Coronary artery (tissue), 2 donors: ENCODE measurements at regions not wholly inside any gene's neighbourhood (a gene's known extent, or its start where the extent isn't known, plus 50 kb on each side); places are given as distances from the start of the nearest gene placed in this dataset.
"Not testable (repeated sequence)": the region's sequence is repeated elsewhere in the genome, so short reads cannot be mapped to it uniquely, and the experiment has no call there.

ENCODE experiments used
- DNase-seq: peaks from one replicate; pipeline ENCODE4 v3.0.0-alpha.2; 2017; ENCODE audit warnings: low spot score
- H3K27ac ChIP-seq, 2 donors: fragments of 200-600 bp; sonication (generic); one replicate each; pipeline ENCODE4 v1.5.1; 2016 to 2019
- H3K4me3 ChIP-seq: fragments of 200-600 bp; sonication (generic); 2 replicates; pipeline ENCODE4 v1.5.1; 2016; ENCODE audit warnings: mild to moderate bottlenecking, moderate library complexity
- CTCF ChIP-seq: fragments of 200-600 bp; sonication (generic); IDR thresholded peaks from one replicate; pipeline ENCODE4 v1.5.1; 2019; ENCODE audit warnings: antibody characterized with exemption

- no peak overlapping the region for H3K27ac ChIP-seq
- no peak for DNase-seq
- TF ChIP-seq CTCF, result no peak
- H3K4me3 ChIP-seq, result no peak overlapping the region
Observed at GRCh38 chr9:88916894-88917293, 74.4 kb upstream of the S1PR3 start.

- Histone ChIP-seq H3K27ac (no peak overlapping the region), H3K4me3 (no peak overlapping the region)
- no peak for DNase-seq
- TF ChIP-seq CTCF, result no peak
Observed at GRCh38 chr9:88917375-88917774, 73.9 kb upstream of the S1PR3 start.

- H3K27ac ChIP-seq, H3K4me3 ChIP-seq, DNase-seq: not testable (repeated sequence)
Observed at GRCh38 chr9:88918537-88918936, 72.7 kb upstream of the S1PR3 start.

DNA sequence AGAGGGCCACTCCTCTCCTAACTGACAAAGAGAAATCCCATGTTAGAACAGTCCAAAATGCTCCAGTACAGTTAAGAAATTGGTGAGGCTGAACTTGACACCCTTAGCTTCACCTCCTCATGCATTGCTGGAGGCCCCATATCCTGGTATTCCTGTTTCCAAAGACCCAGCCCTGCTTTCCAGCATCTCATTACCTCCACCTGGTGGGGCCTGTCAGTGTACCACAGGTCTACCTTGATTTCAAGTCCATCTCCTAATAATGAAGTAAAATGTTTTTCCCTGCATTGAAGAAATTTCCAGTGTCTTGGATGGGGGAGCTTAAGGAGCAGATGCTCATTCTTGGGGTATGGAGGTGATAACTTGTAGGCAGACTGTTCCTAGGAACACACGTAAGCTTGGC, 70.6 kb upstream of the S1PR3 start:
- no peak overlapping the region for H3K4me3 ChIP-seq
- H3K27ac ChIP-seq, result no peak overlapping the region
- no peak for DNase-seq
- TF ChIP-seq CTCF, result no peak

- Histone ChIP-seq H3K4me3 (no peak overlapping the region), H3K27ac (no peak overlapping the region)
- DNase-seq, result no peak
- TF ChIP-seq CTCF, result no peak
Observed at GRCh38 chr9:88922091-88922490, 69.2 kb upstream of the S1PR3 start.

DNA sequence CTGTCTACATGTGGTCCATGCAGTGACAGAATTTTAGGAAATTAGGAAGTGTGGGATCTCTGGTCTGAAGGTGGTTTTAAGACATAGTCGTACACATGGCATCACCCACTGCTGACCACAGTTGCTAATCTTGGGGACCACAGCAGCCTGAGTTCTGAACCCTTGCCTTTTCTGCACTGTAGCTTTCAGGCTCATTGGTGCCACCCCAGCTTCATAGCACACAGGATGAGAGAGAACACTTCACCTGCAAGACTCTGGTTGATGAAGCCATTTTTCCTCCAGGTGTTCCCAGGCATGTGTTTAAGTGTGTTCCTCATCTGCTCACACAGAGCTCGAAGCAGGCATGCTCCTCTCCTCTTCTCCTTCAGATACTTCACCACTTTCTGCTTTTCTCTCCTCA, 68.2 kb upstream of the S1PR3 start:
- Histone ChIP-seq H3K4me3 (no peak overlapping the region), H3K27ac (no peak overlapping the region)
- DNase-seq, result no peak
- TF ChIP-seq CTCF, result no peak

DNA sequence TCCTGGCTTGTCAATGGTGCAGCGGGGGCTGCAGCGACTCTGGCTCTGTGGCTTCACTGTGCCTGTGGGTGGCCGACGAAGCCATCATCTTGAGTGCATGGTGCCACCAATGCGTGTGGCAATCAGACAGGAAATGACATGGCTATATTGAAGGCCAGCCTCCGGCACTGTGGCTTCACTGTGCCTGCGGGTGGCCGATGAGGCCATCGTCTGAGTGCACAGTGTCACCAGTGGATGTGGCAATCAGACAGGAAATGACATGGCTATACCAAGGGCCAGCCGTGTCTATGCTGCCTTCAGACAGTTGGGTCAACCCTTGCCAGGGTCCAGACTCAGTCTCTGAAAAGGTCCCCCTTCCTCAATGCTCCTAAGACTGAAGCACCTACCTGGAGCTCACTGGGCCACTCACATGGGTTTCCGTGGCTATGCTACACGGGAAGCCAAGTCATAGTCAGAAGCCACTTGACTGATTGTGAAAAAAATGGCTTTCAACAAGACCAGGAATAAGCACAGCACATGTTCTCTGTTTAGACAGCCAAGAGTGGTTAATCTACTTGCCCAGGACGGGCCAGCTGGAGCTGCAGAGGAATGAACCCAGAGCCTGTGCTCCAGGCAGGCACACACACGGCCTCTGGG, 67.5 kb upstream of the S1PR3 start:
- H3K4me3 ChIP-seq, result no peak overlapping the region
- H3K27ac ChIP-seq, result no peak overlapping the region
- DNase-seq, result no peak
- TF ChIP-seq CTCF, result no peak

GRCh38 chr9:88925481-88925880, 65.8 kb upstream of the S1PR3 start:
- no peak overlapping the region for H3K4me3 ChIP-seq
- DNase-seq, result no peak
- TF ChIP-seq CTCF, result no peak
- H3K27ac ChIP-seq, result no peak overlapping the region
